GM12875 (cell line): ENCODE measurements at regions not wholly inside any gene's neighbourhood (a gene's known extent, or its start where the extent isn't known, plus 50 kb on each side); places are given as distances from the start of the nearest gene placed in this dataset.

Experiments used
- H3K4me3 ChIP-seq: one replicate; pipeline ENCODE4 v1.5.1; 2011; ENCODE audit warnings: low read depth, low read length, control low read depth
- TF ChIP-seq, protein P1 (sequence below): IDR thresholded peaks from 2 replicates; pipeline ENCODE4 v1.5.1; 2011; ENCODE audit warnings: low read depth, mild to moderate bottlenecking, control low read depth, inconsistent platforms, low read length, moderate library complexity, borderline replicate concordance; ENCODE audit not compliant: insufficient read depth

DNA sequence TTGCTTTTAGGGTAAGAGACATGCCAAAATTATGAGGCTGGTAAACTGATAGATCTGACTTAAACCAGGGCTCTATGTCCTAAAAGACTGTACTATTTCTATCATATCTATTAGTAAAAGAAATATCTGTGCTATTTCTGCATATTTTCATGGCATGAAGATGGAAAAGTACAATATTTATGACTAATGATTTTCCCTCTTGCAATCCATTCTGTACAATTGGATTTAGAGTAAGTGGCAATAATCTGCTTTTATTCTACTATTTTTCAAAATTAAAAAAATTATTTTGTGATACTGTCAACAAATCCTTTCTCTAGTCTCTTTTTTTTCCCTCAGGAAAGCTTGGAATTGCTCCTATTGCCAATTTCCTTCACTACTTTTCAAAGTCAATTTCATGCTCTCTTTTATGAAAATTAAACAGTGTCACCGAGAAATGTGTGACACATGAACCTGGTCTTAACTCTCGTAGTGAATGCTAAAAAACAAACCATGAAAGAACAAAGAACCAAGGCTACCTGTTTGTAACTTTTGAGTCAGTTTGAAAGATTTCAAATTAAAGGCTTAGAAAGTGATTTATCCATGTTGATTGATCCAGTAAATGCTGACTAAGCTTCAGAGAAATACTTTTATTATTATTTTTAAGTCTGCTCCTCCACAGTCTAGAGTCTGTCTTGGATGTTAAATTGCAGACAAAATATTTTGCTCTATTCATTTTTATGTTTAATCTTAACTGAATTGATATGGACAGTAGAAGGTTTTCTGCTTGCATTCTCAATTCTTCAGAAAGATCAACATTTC, 262.7 kb upstream of the CHRM2 start:
- no peak overlapping the region for H3K4me3 ChIP-seq
- TF ChIP-seq, protein P1, sequence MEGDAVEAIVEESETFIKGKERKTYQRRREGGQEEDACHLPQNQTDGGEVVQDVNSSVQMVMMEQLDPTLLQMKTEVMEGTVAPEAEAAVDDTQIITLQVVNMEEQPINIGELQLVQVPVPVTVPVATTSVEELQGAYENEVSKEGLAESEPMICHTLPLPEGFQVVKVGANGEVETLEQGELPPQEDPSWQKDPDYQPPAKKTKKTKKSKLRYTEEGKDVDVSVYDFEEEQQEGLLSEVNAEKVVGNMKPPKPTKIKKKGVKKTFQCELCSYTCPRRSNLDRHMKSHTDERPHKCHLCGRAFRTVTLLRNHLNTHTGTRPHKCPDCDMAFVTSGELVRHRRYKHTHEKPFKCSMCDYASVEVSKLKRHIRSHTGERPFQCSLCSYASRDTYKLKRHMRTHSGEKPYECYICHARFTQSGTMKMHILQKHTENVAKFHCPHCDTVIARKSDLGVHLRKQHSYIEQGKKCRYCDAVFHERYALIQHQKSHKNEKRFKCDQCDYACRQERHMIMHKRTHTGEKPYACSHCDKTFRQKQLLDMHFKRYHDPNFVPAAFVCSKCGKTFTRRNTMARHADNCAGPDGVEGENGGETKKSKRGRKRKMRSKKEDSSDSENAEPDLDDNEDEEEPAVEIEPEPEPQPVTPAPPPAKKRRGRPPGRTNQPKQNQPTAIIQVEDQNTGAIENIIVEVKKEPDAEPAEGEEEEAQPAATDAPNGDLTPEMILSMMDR, result no peak

DNA sequence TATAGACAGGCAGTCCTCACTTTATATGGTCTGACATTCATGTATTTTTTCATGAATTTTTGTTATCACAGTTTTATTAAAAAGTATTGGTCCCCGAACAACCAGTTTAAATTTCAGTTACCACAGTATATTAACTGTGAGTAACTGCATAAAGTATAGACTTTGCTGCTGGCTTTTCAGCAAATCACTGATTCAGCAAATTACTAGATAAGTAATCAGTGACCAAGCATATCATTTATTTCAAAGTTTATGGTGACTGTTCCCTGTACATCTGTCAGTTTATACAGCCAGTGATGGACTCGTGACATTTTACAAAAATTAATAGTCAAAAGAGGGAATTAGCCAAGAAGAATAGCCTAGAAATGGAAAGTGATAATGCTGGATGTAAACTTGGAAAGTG, 266.7 kb upstream of the CHRM2 start:
- TF ChIP-seq, protein P1, result no peak
- no peak overlapping the region for H3K4me3 ChIP-seq

DNA sequence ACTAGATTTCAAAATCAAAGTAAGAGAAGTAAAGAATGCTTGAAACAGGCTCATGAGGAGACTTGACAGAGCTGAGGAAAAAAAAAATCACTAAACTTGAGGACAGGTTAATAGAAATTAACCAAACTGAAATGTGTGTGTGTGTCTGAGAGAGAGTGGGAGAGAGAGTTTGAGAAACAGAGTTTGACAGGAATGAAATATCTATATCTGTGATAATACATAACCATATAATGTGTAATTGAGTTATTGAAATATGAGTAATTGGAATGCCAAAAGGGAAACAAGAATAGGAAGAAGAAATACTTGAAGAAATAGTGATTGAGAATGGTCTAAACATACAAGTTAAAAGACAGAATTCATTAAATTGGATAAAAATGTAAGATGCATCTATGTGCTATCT, 268.0 kb upstream of the CHRM2 start:
- no peak overlapping the region for H3K4me3 ChIP-seq
- TF ChIP-seq, protein P1, result no peak

DNA sequence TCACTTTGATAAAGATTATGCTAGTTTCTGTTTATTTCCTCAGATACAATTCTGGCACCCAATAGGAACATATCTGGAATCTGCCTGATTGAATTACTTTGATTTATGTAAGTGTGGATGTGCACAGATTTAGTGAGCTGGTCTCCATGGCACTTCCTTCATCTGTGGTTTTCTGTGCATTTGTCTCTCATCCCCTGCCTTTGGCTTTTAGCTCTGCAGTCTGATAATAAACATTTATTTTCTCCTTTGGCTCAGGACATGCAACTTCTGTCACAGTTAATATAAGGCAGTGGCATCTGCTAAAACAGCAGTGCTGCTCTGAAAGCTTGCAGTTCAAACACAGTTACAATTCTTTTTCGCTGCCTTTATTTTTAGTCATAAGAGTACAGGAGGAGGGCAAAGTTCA, 273.7 kb upstream of the CHRM2 start:
- H3K4me3 ChIP-seq, result no peak overlapping the region
- TF ChIP-seq, protein P1, result no peak

DNA sequence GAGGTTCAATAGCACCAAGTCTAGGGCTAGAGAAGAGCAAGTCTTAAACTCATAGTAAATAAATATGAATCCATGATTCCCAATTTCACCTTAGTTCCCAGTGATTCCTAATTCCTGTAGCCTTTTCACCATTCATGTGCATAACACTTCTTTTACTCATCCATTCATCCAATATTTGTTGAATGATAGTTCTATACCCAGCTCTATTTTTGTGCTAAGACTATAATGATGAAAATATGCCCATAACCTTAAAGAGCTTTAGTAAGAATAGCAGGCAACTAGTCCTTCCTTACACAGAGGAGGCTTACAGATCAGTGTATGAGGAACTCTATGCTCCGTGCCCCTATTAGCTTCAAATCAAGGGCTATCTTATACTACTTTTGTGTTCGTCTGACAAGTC, 280.2 kb upstream of the CHRM2 start:
- H3K4me3 ChIP-seq, result no peak overlapping the region
- TF ChIP-seq, protein P1, result no peak

DNA sequence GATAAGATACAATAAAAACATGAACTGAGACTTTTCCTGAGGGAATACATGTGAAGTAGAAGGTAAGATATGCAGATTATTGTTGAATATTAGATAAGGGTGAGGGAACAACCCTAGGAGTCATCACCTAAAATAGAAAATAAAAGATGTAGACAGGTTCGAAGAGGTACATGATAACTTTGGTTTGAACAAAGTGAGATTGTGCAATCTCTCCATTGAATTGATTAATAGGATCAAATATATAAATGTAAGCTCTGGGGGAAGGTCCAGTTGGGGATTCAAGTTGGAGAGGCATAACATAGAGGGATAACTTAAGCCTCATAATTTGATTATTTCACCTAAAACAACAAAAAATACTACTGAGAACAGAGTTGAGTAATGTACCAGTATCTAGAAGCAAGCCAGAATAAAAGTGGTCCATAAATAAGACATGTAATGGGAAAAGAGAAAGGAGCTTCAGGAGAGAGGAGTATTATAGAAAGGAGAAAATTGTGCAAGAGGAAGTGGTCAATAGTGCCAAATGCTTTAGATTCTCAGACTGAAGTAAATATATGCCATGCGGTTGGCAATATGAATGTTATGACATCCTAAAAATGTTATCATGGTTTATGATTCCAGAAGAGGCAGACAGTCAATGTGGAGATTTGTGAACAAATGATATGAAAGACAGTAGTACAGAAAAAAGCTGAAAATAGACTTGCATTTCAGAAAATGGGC, 282.3 kb upstream of the CHRM2 start:
- TF ChIP-seq, protein P1, result no peak

DNA sequence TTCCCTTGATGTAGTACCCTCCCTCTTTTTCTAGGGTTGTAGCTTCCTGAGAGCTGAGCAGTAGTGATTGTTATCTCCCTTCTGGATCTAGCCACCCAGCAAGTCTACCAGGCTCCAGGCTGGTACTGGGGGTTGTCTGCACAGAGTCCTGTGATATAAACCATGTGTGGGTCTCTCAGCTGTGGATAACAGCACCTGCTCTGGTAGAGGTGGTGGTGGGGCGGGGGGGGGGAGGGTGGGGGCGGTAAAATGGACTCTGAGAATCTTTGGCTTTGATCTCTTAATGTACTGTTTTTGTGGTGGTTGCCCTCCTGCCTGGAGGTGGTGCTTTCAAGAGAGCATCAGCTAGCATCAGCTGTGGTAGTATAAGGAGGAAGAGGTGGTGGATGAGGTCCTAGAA, 302.0 kb upstream of the CHRM2 start:
- TF ChIP-seq, protein P1, result no peak
- no peak overlapping the region for H3K4me3 ChIP-seq

More for the DNA sequence above, 282.3 kb upstream of the CHRM2 start:
- H3K4me3 ChIP-seq, result no peak overlapping the region
